Mucosa of gallbladder (tissue), 1 donor: ENCODE measurements at regions not wholly inside any gene's neighbourhood (a gene's known extent, or its start where the extent isn't known, plus 50 kb on each side); places are given as distances from the start of the nearest gene placed in this dataset.
A peak's percentile ranks its signal among the peaks of the same experiment; 100 is the strongest.

Experiments used
- DNase-seq: peaks from one replicate; pipeline ENCODE4 v3.0.0-alpha.2; 2020; ENCODE audit warnings: low spot score
- donor health status: DM: no; HTN: no; CAD: no.

DNA sequence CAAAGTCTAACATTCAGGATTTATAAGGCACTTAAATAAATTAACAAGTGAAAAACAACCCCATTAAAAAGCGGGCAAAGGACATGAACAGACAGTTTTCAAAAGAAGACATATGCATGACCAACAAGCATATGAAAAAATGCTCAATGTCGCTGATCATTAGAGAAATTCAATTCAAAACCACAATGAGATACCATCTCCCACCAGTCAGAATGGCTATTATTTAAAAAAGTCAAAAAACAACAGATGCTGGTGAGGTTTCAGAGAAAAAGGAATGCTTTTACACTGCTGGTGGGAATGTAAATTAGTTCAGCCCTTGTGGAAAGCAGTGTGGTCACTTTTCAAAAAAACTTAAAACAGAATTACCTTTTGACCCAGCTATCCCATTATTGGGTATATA lies 60.7 kb upstream of the BDKRB2 start:
- DNase-seq: no peak

DNA sequence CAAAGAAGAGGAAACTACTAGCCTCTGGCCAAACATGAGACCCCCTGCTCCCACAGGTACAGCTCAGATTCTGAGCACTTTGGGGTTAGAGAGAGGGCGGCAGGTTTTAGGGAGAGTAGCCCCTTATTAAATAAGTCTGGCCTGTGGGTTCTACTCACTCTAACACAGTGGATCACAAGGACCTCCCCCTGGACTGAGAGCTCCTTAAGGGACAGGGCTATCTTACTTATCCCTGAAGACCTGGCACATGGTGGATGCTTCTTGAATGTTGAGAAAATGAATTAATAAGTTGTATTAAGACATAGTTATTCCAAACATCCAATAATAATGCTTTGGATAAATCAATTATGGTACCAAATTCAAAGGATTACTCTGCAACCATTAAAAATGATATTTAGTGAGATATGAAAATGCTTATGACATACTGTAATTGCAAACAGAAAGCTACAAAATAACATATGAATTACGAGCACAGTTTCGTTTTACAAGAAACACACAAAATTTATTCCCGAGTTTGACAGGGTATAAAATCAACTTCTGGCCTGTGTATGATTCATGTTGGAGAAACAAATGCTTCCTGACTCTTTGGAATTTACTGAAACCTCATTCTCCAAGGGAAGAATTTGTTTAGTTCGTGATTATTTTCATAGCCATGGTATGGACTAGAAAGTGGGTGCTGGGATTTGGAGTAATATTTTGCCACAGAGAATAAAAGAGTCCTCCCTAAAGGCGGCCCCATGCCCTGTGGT lies 59.3 kb upstream of the BDKRB2 start:
- DNase-seq: no peak

DNA sequence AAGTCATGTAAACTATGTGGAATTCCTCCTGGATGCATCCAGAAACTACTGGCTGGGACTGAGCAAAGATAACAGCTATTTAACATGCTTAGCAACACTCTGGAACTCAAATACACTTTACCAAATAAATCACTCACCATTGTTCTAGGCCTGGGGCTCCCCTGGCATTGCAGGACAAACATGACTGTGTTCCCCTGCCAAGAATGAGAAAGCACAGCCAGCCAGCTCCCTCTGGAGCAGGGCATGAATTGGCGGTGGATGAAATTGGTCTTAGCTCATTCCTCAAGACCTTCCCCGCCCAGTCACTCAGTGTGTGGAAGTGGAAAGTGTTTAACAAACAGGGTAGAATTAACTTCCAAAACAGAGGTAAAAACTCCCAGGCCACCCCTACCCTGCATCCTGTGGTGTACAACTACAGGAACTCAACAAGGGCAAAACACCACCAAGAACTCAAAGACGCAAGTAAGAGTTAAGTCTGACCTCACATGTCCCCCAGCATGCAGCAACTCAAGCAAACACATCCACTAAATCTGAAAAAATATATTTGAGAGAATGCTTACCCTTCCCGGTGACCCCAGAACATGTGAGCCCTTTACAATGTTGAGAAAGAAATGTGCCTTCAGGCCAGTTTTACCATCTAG lies 58.4 kb upstream of the BDKRB2 start:
- peak; percentile 64 for DNase-seq

DNA sequence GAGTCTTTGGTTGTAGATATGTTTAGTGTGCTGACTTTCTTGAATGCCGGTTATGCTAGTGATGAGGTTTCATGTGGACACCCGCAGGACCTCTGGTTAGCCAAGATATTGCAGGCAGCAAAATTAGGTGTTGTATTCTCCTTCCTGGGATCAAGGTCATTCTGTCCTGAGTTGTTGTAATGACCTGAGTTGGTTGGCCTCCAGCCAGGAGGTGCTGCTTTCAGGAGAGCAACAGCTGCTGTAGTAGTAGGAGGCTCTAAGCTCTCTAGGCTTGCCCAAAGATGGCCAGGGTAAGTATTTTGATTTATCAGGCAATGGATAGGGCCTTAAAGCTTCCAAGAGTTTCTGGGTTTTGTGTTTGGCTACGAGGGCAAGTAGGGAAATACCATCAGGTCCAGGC lies 56.0 kb upstream of the BDKRB2 start:
- DNase-seq: no peak

DNA sequence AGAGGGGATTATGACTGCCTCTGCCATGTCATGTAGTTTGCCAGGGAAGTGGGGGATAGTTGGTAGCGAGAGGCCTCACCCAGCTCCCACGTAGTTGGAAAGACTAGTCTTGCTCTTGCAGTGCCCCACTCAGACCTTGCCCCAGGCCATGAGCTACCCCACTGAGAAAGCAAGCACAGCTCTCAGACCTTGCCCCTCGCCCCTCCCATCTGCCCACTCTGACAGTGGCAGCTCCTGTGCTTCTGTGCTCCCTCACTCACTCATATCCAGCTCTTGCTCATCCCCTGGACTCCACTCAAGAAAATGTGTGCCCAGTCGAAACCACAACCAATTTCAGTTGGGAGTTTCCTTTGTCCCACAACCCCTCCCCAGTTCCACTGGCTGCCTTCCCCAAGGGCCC lies 55.5 kb upstream of the BDKRB2 start:
- no peak for DNase-seq

DNA sequence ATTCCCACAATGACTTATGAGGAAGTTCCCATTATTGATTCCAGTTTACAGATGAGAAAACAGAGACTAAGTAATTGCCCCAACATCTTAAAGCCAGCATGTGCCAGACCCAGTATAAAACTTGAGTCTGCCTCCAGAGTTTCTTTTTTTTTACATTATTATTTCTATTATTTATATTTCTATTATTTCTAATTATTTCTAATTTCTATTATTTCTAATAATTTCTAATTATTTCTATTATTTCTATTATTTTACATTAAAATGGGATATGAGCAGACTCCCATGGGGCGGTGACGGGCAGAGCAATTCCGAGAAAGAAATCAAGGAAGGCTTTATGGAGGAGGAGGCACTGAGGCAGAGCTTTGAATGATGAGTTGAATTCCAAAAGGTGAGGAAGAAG lies 54.4 kb upstream of the BDKRB2 start:
- DNase-seq: no peak

DNA sequence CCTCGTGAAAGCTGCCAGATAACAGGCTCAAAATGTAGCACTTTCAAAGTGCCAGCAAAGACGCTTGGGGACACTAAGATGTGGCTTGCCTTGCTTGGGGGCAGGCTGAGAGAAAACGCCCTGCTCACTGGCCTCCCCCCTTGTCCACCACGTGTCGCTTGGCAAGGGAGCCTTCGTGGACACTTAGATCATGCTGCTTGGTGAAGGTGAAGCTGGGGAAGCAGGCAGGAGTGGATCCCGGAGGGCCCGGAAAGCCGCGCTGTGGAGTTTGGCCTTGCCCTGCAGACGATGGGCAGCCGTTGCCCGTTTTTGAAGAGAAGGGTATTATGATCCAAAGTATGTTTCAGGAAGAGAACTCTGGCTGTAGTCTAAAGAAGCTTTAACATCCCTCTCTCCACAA lies 53.4 kb upstream of the BDKRB2 start:
- DNase-seq: no peak

DNA sequence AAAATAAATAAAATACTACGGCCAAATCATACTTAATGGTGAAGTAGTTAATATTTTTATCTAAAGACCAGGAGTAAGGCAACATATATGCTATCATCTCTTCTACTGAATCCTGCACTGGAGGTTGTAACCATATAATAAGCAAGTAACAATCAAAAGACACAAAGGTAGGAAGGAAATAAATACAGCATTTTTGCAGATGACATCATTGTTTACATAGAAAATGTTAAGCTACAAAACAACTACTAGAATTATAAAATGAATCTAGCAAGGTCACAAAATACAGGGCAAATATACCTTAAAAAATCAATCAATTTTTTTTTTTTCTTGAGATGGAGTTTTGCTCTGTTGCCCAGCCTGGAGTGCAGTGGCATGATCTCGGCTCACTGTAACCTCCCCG lies 51.6 kb upstream of the BDKRB2 start:
- DNase-seq: no peak
